GM12892 (cell line): ENCODE measurements at regions not wholly inside any gene's neighbourhood (a gene's known extent, or its start where the extent isn't known, plus 50 kb on each side); places are given as distances from the start of the nearest gene placed in this dataset.

Experiments
- DNase-seq: peaks from one replicate; pipeline ENCODE4 v3.0.0; 2011; ENCODE audit not compliant: insufficient read length
- FAIRE-seq: peaks from 2 replicates; lab custom pipeline; 2011; peaks lifted over from hg19 to GRCh38; lab: Jason Lieb, UNC
- POLR2A ChIP-seq: IDR thresholded peaks from 2 replicates; pipeline ENCODE4 v1.6.1; 2011; ENCODE audit warnings: low read depth, low read length, control low read depth
- POLR2AphosphoS5 ChIP-seq: IDR thresholded peaks from 2 replicates; pipeline ENCODE4 v1.6.1; 2011; ENCODE audit warnings: low read depth, low read length, control low read depth
- TAF1 ChIP-seq: IDR thresholded peaks from 2 replicates; pipeline ENCODE4 v1.6.1; 2011; ENCODE audit warnings: low read depth, mild to moderate bottlenecking, control low read depth, low read length, borderline replicate concordance

DNA sequence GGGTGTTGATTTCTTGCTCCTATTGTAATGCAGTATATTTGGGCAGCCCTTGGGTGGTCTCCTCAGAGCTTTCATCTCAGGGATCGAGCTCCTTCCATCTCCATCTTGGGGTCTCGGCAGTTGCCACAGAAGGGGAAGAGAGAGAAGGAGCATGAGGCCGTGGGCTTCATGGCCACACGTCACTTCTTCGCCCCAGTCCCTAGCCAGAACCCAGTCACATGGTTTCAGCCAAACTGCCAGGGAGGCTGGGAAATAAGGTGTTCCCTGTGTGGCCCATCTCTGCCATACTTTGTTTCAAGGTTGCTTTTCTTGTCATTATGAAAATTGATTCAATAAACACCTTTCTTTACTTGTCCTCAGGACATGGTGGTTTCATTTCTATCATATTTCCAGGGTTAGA, 68.4 kb upstream of the NKD1 start:
- DNase-seq (no peak), FAIRE-seq (no peak)
- TF ChIP-seq POLR2A (no peak), POLR2AphosphoS5 (no peak), TAF1 (no peak)

DNA sequence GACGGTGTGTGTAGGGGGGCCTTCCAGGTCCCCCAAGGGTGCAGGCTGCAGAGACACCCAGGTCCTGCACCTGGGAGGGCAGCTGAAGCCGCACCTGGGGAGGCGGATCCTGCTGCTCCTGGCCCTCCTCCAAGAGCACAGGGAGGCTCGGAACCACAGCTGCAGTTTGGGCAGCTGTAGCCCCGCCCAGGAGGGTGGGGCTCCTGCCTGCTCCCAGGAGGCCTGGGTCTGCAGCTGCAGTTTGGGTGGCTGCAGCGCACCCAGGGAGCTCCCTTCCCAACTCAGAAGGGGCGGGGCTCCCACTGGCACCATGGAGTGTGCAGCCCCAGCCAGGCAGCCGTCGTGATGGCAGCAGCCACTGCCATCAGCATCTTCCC, 69.4 kb upstream of the NKD1 start:
- TF ChIP-seq POLR2AphosphoS5 (no peak), POLR2A (no peak), TAF1 (no peak)
- DNase-seq (no peak), FAIRE-seq (no peak)

DNA sequence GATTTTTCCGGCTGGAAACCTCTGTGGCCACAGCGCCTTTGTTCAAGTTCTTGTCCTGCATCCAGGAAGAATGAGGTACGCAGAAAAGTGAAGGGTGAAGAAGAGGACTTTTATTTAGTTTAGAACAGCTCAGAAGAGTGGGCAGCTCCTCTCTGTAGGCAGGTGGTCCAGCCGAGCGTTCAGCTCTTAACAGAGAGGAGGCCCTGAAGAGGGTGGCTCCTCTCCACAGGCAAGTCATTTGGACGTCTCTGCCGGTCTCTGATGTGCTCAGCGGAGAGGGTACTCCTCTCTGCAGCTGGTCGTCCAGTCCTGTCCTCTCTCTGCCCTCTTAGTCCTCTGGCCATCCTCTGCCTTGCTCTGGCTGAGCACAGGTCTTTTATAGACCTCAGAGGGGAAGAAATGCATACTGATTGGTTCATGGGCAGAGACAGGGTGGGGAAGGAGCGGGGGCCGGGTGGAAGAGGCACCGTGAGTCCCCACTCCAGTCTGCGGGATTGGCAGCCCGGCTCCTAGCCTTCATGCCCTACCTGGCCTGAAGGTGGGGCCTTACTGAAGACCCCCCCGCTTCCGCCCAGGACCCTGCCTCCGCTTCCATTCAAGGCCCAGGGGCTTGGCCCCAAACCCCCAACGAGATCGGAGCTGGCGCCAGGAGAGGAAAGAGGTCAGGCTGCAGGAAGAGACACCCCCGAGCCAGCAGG, 70.0 kb upstream of the NKD1 start:
- TF ChIP-seq POLR2AphosphoS5 (no peak), TAF1 (no peak), POLR2A (no peak)
- no peak for FAIRE-seq

DNA sequence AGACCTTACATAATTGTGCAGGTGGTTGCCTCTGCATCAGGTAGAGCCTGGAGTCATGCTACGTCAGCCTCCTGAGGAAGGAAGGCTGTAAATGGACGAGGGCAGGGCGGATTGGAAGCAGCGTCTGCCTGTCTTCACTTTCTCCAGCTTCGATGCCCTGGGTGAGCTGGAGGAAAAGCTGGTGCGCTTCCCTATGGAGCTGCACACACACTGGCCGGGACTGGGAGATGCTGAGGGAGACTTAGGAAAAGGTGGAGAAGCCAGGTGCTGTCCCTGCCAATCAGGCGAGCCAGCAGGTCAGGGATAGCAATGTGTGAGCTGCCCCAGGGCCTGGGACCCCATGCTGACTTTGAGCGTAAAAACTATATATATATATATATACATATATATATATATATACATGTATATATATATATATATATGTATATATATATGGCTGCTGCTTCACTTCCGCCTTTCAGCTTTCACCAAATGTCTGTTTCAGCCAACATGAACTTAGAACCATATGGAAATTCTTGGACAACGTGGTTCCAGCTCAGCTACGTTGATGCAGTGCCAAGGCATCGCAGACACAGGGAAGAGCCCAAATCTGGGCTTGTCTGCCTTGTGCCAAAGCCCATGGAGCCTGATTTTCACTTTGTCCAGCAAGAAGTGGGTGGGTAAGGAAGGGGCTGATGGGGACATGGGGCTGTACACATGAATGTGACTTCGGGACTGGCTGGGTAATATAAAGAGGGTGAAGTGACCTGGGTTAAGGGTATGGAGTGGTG, 71.5 kb upstream of the NKD1 start:
- no peak for DNase-seq
- TF ChIP-seq POLR2A, result no peak
- TF ChIP-seq TAF1, result no peak
- TF ChIP-seq POLR2AphosphoS5, result no peak
- no peak for FAIRE-seq

More for the DNA sequence above, 70.0 kb upstream of the NKD1 start:
- no peak for DNase-seq

DNA sequence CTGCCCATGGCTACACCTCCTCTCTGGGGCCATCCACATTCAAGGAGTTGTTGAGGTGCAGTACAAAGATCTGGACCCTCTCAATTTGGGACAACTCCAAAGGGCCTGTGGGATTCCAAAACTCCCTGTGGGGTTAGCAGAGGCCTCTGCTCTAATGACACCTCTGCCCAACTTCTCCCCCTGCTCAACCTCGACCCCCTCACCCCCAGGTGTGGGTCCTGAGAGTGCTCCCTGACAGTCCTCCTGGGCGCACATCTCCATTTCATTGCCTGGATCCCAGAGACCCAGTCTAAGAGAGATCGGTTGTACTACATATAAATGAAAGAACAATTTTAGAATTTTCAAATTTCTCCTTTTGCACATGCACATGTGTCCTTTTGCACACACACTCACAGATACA, 73.0 kb upstream of the NKD1 start:
- DNase-seq, result no peak
- FAIRE-seq, result no peak
- TF ChIP-seq POLR2AphosphoS5, result no peak
- no peak for TF ChIP-seq POLR2A
- no peak for TF ChIP-seq TAF1

DNA sequence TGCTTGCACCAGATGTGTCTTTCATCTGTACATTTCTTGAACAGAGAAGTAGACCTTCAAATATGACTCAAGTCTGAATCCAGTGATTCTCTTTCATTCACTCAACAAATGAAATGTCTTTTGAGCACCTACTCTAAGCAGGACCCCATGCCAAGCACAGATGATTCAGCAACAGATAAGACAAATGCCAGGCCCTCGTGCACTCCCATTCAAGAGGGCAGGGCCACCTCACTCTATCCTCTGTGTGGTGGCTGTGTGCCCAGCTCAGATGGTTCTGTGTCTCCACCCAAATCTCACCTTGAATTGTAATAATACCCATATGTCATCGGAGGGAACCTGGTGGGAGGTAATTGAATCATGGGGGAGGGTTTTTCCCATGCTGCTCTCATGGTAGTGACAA, 74.1 kb upstream of the NKD1 start:
- DNase-seq, result no peak
- FAIRE-seq, result peak; percentile 38

DNA sequence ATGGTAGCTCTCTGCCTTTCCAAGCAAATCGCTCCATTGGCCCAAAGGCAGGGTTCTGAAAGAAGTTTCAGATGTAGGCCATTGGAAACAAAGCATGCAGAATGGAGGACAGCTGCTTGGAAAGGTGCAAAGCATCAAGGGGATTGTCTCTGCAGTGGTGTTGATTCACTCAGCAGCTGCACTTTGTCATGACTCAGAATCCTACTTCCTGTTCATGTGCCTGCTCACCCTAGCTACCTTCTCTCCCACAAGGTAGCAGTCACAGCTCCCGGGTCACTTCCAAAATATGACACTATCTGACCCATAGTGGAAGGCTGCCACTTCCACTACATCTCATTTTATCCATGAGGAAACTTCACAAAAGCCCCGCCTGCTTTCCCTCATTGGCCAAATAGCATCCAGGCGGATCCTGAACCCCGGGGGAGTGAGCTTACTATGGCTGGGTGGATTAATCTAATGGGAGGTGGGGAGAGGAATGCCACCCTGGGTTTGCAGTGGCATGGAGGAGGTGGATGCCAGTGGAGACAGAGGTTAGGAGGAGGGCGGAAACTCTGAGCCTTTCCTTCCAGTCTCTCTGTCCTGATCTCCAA, 74.7 kb upstream of the NKD1 start:
- TF ChIP-seq POLR2A, result no peak
- TF ChIP-seq POLR2AphosphoS5, result peak; percentile 47; the same call in 1 of the 2 replicates
- FAIRE-seq (peak; percentile 99), DNase-seq (no peak)

More for the DNA sequence above, 74.1 kb upstream of the NKD1 start:
- TF ChIP-seq TAF1 (no peak), POLR2AphosphoS5 (no peak), POLR2A (no peak)

DNA sequence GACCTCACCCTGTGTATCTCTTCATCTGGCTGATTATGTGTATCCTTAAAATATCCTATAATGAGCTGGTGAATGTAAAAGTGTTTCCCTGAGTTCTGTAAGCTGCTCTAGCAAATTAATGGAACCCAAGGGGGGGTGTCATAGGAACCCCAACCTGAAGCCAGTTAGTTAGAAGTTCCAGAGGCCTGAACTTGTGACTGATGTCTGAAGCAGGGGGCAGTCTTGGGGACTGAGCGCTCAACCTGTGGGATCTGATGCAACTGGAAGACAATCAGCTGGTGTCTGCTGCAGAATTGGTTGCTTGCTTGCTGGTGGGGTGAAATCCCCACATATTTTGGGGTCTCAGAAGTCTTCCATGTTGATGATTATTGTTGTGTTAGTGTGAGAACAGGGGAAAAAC, 75.7 kb upstream of the NKD1 start:
- DNase-seq (no peak), FAIRE-seq (no peak)
- TF ChIP-seq TAF1 (no peak), POLR2AphosphoS5 (no peak), POLR2A (no peak)

DNA sequence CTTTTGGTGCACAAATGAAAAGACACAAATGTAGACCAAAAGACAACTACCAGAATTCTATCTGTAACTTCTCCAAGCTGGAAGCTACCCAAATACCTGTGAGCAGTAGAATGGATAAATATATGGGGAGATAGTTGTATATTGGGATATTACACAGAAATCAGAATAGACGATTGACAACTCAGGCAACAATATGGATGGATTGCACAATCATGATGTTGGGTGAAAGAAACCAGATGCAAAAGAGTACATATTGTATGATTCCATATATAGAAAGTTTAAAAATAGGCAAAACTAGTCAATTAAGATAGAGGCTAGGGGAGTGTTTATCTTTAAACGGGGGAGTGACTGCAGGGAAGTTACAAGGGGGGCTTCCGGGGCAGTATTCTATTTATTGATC, 77.5 kb upstream of the NKD1 start:
- no peak for FAIRE-seq
- no peak for DNase-seq
- TF ChIP-seq POLR2A, result no peak
- no peak for TF ChIP-seq TAF1
- TF ChIP-seq POLR2AphosphoS5, result no peak

DNA sequence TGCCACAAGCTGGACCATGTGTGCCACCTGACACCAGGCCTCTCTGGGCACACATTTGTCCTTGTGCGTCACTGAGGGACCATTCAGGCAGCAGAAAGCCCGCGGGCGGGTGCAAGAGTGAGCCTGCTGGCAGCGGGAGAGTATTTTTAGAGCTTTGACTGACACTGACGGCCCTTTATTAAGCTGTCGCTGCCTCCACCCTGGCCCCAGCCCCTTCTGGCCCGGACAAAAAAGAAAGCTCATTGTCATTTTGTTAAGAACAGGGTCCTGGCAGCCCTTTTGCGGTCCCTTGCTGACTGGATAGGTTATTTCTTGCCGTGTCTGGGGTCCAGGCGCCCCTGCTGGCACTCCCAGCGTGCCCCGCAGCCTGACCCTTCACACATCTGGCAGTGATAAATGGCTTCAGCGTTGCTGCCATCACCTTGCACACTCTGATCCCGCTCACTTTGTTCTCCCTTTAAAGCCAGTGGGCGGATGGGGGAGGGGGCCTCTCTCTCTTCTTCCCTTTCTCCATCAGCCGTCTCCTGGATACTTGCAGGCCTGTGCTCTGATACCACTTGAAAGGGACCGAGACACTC, 78.4 kb upstream of the NKD1 start:
- no peak for DNase-seq
- TF ChIP-seq POLR2AphosphoS5 (no peak), POLR2A (no peak), TAF1 (no peak)
- FAIRE-seq, result no peak

DNA sequence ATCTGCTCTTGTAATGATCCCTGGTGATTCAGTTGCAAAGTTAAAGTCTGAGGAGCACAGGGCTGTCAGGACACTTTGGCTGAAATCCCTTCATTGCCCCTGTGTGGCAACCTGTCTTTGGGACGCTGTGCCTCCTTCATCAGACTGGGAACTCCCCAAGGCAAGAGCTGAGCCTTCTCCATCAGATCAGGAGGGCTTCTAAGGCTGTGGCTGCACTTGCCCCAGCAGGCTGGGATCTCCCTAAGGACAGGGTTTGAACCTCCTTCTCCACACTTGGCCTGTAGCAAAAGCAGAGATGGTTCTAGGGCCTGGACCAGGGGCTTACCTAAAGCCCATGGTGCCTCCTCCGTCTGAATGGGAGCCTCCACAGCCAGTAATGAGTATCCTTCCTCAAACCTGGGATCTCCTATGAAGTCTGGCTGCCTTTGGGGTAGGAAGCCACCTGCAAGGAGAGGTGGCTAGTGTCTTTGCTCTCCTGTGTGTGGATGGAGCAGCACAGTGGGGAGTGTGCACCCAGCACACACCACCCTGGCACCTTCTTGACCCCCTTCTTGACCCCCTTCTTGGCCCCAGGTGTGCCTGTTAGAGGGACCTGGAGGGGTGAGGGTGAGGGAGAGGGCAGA, 79.0 kb upstream of the NKD1 start:
- DNase-seq, result no peak
- no peak for FAIRE-seq
- TF ChIP-seq TAF1 (no peak), POLR2AphosphoS5 (no peak), POLR2A (no peak)
